ENCODE measurements at regions not wholly inside any gene's neighbourhood (a gene's known extent, or its start where the extent isn't known, plus 50 kb on each side); places are given as distances from the start of the nearest gene placed in this dataset.

DNA sequence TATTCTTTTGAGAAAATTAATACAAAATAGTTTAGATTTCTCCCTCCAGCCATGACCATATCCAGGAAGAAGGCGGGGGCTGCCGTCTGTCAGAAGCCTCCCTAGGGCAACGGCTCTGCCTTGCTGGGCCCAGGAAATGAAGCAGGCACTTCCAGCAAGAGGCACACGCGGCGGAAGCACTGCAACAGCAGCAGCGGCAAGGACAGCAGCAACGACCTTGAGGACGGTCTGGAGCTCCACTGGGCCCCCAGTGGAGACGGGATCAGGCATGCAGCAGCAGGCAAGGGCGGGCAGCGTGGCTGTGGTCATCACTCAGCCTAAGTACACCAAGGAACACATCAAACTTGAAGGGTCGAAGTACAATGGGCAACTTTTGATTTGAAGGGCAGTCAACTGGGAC, 61.3 kb upstream of the EPHA6 start:
- Mint-ChIP-seq H3K36me3 (ENCODE audit: low read depth) (no peaks in the 10 kb centered on the region), H3K9me3 (peaks cover 13% of the 10 kb centered on the region), H3K4me1 (no peaks in the 10 kb centered on the region), H3K27ac (no peak overlapping the region), H3K27me3 (peaks cover 4% of the 10 kb centered on the region), H3K4me3 (no peak overlapping the region)
- ATAC-seq (replicated peaks): no peak

DNA sequence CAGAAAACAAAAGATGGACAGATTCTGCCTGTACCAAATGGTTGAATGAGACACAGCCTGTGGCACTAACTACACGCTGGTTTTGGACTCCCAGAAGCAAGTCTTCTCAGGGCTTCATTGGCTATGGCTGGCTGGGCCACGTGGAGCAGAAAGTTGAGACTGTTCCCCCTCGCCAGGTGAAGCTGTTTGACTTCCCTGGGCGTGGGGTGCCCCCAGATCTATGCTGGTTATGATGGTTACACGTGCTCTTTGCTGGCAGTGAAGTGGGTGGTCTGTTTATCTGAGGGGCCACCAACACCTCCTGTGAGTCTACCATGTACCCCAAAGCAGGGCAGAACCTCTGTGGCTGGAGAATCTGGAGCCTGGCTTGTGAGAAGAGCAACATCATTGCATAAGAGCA, 60.3 kb upstream of the EPHA6 start:
- Mint-ChIP-seq H3K4me3 (no peak overlapping the region), H3K27me3 (peaks cover 4% of the 10 kb centered on the region), H3K4me1 (no peaks in the 10 kb centered on the region), H3K36me3 (ENCODE audit: low read depth) (no peaks in the 10 kb centered on the region), H3K27ac (no peak overlapping the region), H3K9me3 (peaks cover 13% of the 10 kb centered on the region)
- ATAC-seq (replicated peaks): no peak

DNA sequence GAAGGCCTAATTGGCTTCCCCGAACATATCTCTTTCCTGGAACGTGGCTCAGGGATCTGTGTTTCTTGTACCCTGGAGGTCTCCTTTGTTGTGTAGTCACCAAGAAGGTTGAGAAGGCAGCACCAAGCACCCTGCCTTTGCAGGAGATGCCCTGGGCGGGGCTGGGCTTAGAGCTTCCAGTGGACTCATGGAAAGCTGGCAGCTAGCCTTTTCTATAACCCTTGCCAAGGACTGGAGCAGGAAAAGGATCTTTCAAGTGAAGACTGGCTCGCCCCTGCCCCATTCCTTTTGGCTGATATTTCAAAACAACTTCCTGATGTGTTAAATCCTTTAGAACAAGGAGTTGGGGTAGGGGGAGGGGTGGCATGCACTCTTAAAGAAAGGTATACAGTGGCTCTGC, 58.9 kb upstream of the EPHA6 start:
- no peaks in the 10 kb centered on the region for H3K4me1 Mint-ChIP-seq
- H3K27ac Mint-ChIP-seq: no peak overlapping the region
- no peaks in the 10 kb centered on the region for H3K36me3 Mint-ChIP-seq (ENCODE audit: low read depth)
- ATAC-seq (replicated peaks): no peak
- peaks cover 13% of the 10 kb centered on the region for H3K9me3 Mint-ChIP-seq
- peaks cover 4% of the 10 kb centered on the region for H3K27me3 Mint-ChIP-seq
- H3K4me3 Mint-ChIP-seq: no peak overlapping the region

DNA sequence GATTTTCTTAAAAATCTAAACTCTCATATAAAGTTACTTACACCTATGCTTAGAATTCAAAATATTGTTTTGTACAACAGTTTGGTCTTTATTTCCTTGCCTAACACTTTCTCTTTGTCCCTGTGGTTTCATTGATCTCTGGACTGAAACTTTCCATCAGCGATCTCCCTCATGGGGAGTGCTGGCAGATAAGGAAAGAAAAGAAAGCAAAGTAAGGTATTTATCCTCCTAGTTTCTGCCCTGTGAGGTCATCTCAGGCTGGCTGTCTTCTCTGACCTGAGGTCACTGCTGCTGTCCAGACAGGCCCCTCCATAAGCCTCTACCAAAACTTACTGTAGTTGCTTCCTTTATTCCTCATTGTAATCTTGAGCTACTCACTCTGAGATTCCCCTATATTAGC, 57.9 kb upstream of the EPHA6 start:
- no peaks in the 10 kb centered on the region for H3K36me3 Mint-ChIP-seq (ENCODE audit: low read depth)
- ATAC-seq (replicated peaks): no peak
- no peak overlapping the region for H3K4me3 Mint-ChIP-seq
- H3K27me3 Mint-ChIP-seq: peaks cover 4% of the 10 kb centered on the region
- no peaks in the 10 kb centered on the region for H3K4me1 Mint-ChIP-seq
- H3K27ac Mint-ChIP-seq: no peak overlapping the region
- peaks cover 13% of the 10 kb centered on the region for H3K9me3 Mint-ChIP-seq

DNA sequence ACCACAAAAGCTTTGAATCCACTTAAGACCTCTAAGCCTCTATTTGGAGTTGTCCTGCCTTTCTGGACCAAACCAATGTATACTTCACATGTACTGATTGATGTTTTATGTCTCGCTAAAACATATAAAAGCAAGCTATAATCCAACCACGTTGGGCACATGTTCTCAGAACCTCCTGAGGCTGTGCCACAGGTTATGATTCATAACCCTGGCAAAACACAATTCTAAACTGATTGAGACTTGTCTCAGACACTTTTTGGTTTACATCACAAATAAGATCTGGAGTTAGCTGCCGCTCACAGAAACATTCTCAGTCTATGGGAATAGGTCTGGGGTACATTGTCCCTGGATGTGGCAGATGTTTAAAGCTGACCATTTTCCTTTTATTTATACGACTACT, 53.4 kb upstream of the EPHA6 start:
- H3K36me3 Mint-ChIP-seq (ENCODE audit: low read depth): no peaks in the 10 kb centered on the region
- no peak for ATAC-seq (replicated peaks)
- H3K27me3 Mint-ChIP-seq: peaks cover 4% of the 10 kb centered on the region
- H3K4me1 Mint-ChIP-seq: no peaks in the 10 kb centered on the region
- H3K27ac Mint-ChIP-seq: no peak overlapping the region
- peaks cover 7% of the 10 kb centered on the region for H3K9me3 Mint-ChIP-seq
- no peak overlapping the region for H3K4me3 Mint-ChIP-seq

All from activated T-helper 17 cell treated with anti-CD3 and anti-CD28 coated beads, Interleukin-2, amount 50 U/mL, for 72 hours (primary cell).